ENCODE measurements at regions not wholly inside any gene's neighbourhood (a gene's known extent, or its start where the extent isn't known, plus 50 kb on each side); places are given as distances from the start of the nearest gene placed in this dataset.

- Histone ChIP-seq H3K27ac (no peak overlapping the region), H3K4me3 (no peak overlapping the region), H3K4me1 (no peaks in the 10 kb centered on the region), H3K36me3 (ENCODE audit: low read depth, missing control alignments) (no peaks in the 10 kb centered on the region), H3K9me3 (no peaks in the 10 kb centered on the region), H3K27me3 (no peaks in the 10 kb centered on the region)
- intact Hi-C loops (cut with DNase I; ENCODE audit: low total_unique reads) = no loop called here
- DNase-seq = no peak
- WGBS, 2 donors = 94 to 100% methylated on average over 5 of the region's 5 CpGs
- no peak for TF ChIP-seq POLR2A (IDR thresholded peaks at IDR 0.05)
- TF ChIP-seq, protein P1, sequence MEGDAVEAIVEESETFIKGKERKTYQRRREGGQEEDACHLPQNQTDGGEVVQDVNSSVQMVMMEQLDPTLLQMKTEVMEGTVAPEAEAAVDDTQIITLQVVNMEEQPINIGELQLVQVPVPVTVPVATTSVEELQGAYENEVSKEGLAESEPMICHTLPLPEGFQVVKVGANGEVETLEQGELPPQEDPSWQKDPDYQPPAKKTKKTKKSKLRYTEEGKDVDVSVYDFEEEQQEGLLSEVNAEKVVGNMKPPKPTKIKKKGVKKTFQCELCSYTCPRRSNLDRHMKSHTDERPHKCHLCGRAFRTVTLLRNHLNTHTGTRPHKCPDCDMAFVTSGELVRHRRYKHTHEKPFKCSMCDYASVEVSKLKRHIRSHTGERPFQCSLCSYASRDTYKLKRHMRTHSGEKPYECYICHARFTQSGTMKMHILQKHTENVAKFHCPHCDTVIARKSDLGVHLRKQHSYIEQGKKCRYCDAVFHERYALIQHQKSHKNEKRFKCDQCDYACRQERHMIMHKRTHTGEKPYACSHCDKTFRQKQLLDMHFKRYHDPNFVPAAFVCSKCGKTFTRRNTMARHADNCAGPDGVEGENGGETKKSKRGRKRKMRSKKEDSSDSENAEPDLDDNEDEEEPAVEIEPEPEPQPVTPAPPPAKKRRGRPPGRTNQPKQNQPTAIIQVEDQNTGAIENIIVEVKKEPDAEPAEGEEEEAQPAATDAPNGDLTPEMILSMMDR (IDR thresholded peaks at IDR 0.05) = no peak
These were observed 411.9 kb upstream of the PKN2 start for GRCh38 chr1:88272216-88272615.

- no peak for TF ChIP-seq POLR2A (IDR thresholded peaks at IDR 0.05)
- TF ChIP-seq, protein P1 (IDR thresholded peaks at IDR 0.05) = no peak
- Histone ChIP-seq H3K4me1 (no peaks in the 10 kb centered on the region), H3K9me3 (no peaks in the 10 kb centered on the region), H3K27ac (no peak overlapping the region), H3K27me3 (no peaks in the 10 kb centered on the region), H3K36me3 (ENCODE audit: low read depth, missing control alignments) (no peaks in the 10 kb centered on the region), H3K4me3 (no peak overlapping the region)
- intact Hi-C loops (cut with DNase I; ENCODE audit: low total_unique reads) = no loop called here
- 95% methylated on average over 1 of the region's 1 CpG for WGBS, 2 donors
- no peak for DNase-seq
These were observed 409.6 kb upstream of the PKN2 start for GRCh38 chr1:88274431-88274830.

GRCh38 chr1:88275259-88275862 lies 408.7 kb upstream of the PKN2 start:
- 86 to 92% methylated on average over 3 of the region's 3 CpGs for WGBS, 2 donors
- Histone ChIP-seq H3K36me3 (ENCODE audit: low read depth, missing control alignments) (no peaks in the 10 kb centered on the region), H3K4me1 (no peaks in the 10 kb centered on the region), H3K27ac (no peak overlapping the region), H3K27me3 (no peaks in the 10 kb centered on the region), H3K9me3 (no peaks in the 10 kb centered on the region), H3K4me3 (no peak overlapping the region)
- DNase-seq = no peak
- intact Hi-C loops (cut with DNase I; ENCODE audit: low total_unique reads) = no loop called here
- no peak for TF ChIP-seq POLR2A (IDR thresholded peaks at IDR 0.05)
- TF ChIP-seq, protein P1 (IDR thresholded peaks at IDR 0.05) = no peak

GRCh38 chr1:88276163-88276562 lies 407.9 kb upstream of the PKN2 start:
- TF ChIP-seq, protein P1 (IDR thresholded peaks at IDR 0.05) = no peak
- no peak for TF ChIP-seq POLR2A (IDR thresholded peaks at IDR 0.05)
- no peak overlapping the region for H3K27ac ChIP-seq
- H3K4me3 ChIP-seq = no peak overlapping the region
- intact Hi-C loops (cut with DNase I; ENCODE audit: low total_unique reads) = no loop called here
- H3K4me1 ChIP-seq = no peaks in the 10 kb centered on the region
- no peak for DNase-seq
- no peaks in the 10 kb centered on the region for H3K36me3 ChIP-seq (ENCODE audit: low read depth, missing control alignments)
- WGBS, 2 donors = 53 to 55% methylated on average over 4 of the region's 4 CpGs
- H3K27me3 ChIP-seq = no peaks in the 10 kb centered on the region
- no peaks in the 10 kb centered on the region for H3K9me3 ChIP-seq

DNA sequence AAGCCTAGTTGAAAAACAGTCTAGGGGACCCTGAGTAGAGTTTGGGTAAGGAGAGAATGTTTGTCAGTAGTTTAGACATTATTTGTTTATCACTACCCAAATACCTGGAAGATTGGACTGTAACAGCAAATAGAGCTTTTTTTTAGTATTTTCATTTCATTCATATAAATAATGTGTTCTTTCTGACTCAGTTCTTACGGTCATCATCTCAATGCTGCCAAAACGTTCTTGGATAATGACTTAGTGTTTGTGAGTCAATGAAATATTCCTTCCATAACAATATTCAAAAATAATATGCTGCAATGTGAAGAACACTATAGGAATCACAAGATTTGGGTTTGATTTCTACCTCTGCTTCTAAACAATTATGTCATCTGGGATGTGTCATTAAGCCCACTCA lies 400.0 kb upstream of the PKN2 start:
- WGBS, 2 donors = 77 to 87% methylated on average over 2 of the region's 2 CpGs
- H3K27ac ChIP-seq = no peak overlapping the region
- no peaks in the 10 kb centered on the region for H3K36me3 ChIP-seq (ENCODE audit: low read depth, missing control alignments)
- H3K9me3 ChIP-seq = no peaks in the 10 kb centered on the region
- H3K4me3 ChIP-seq = no peak overlapping the region
- intact Hi-C loops (cut with DNase I; ENCODE audit: low total_unique reads) = no loop called here
- H3K4me1 ChIP-seq = no peaks in the 10 kb centered on the region
- H3K27me3 ChIP-seq = no peaks in the 10 kb centered on the region
- TF ChIP-seq, protein P1 (IDR thresholded peaks at IDR 0.05) = no peak
- TF ChIP-seq POLR2A (IDR thresholded peaks at IDR 0.05) = no peak
- no peak for DNase-seq

All from testis (tissue), 2 donors.